ENCODE measurements at regions not wholly inside any gene's neighbourhood (a gene's known extent, or its start where the extent isn't known, plus 50 kb on each side); places are given as distances from the start of the nearest gene placed in this dataset.

GRCh38 chr12:78390920-78391319 is 473.7 kb upstream of the SYT1 start:
- no peak for TF ChIP-seq PATZ1 (CRISPR knock-in tag; IDR thresholded peaks at IDR 0.05; ENCODE audit: borderline replicate concordance)
- TF ChIP-seq ISL1 (CRISPR knock-in tag; IDR thresholded peaks at IDR 0.05): no peak
- TF ChIP-seq TSHZ2 (CRISPR knock-in tag; IDR thresholded peaks at IDR 0.05): no peak
- no peak for TF ChIP-seq OSR1 (CRISPR knock-in tag; IDR thresholded peaks at IDR 0.05)
- no peak for TF ChIP-seq PPARA (CRISPR knock-in tag; IDR thresholded peaks at IDR 0.05; ENCODE audit: borderline replicate concordance)
- TF ChIP-seq SNAI2 (CRISPR knock-in tag; IDR thresholded peaks at IDR 0.05): no peak
- TF ChIP-seq ZFP3 (CRISPR knock-in tag; IDR thresholded peaks at IDR 0.05): no peak
- TF ChIP-seq CREB5 (CRISPR knock-in tag; IDR thresholded peaks at IDR 0.05; ENCODE audit: low read depth): no peak
- TF ChIP-seq ARNTL (CRISPR knock-in tag; IDR thresholded peaks at IDR 0.05; ENCODE audit: borderline replicate concordance, low read depth): no peak
- no peak for ATAC-seq

- TF ChIP-seq CREB5 (CRISPR knock-in tag; IDR thresholded peaks at IDR 0.05; ENCODE audit: low read depth) (no peak), POU6F1 (CRISPR knock-in tag; IDR thresholded peaks at IDR 0.05; ENCODE audit: borderline replicate concordance, low read depth) (no peak), ESRRG (CRISPR knock-in tag; IDR thresholded peaks at IDR 0.05) (no peak), ISL1 (CRISPR knock-in tag; IDR thresholded peaks at IDR 0.05) (no peak), CSRNP3 (CRISPR knock-in tag; IDR thresholded peaks at IDR 0.05) (no peak), TOX (CRISPR knock-in tag; IDR thresholded peaks at IDR 0.05; ENCODE audit: borderline replicate concordance) (no peak), GLIS3 (CRISPR knock-in tag; IDR thresholded peaks at IDR 0.05) (no peak), TCF4 (CRISPR knock-in tag; IDR thresholded peaks at IDR 0.05; ENCODE audit: borderline replicate concordance) (no peak), CSDC2 (CRISPR knock-in tag; IDR thresholded peaks at IDR 0.05) (no peak)
- peak; percentile 91 for ATAC-seq
Measured at GRCh38 chr12:78392918-78393317, 471.7 kb upstream of the SYT1 start.

- ATAC-seq: no peak
- TF ChIP-seq BACH2 (CRISPR knock-in tag; IDR thresholded peaks at IDR 0.05; ENCODE audit: borderline replicate concordance): no peak
- TF ChIP-seq PATZ1 (CRISPR knock-in tag; IDR thresholded peaks at IDR 0.05; ENCODE audit: borderline replicate concordance): no peak
- TF ChIP-seq PPARA (CRISPR knock-in tag; IDR thresholded peaks at IDR 0.05; ENCODE audit: borderline replicate concordance): no peak
- no peak for TF ChIP-seq TSHZ2 (CRISPR knock-in tag; IDR thresholded peaks at IDR 0.05)
- TF ChIP-seq ZNF8 (CRISPR knock-in tag; IDR thresholded peaks at IDR 0.05): no peak
- no peak for TF ChIP-seq ZFP30 (CRISPR knock-in tag; IDR thresholded peaks at IDR 0.05)
- TF ChIP-seq CSRNP3 (CRISPR knock-in tag; IDR thresholded peaks at IDR 0.05): no peak
Measured at GRCh38 chr12:78395961-78396360, 468.6 kb upstream of the SYT1 start.

Data from SK-N-SH treated with all-trans-retinoic acid at 6 μM for 48 hours (cell line).